Prostate gland (tissue), 2 donors: ENCODE measurements at regions not wholly inside any gene's neighbourhood (a gene's known extent, or its start where the extent isn't known, plus 50 kb on each side); places are given as distances from the start of the nearest gene placed in this dataset.

Source experiments
- DNase-seq: peaks from one replicate; pipeline ENCODE4 v3.0.0-alpha.2; 2019; ENCODE audit warnings: low spot score
- H3K27ac ChIP-seq, 2 donors: fragments of 200-600 bp; sonication (generic); 2 replicates each; pipeline ENCODE4 v1.5.1; 2017 to 2019
- H3K27me3 ChIP-seq: fragments of 200-600 bp; sonication (generic); replicated peaks from 2 replicates; pipeline ENCODE4 v1.5.1; 2019; ENCODE audit not compliant: insufficient read depth
- H3K36me3 ChIP-seq, 2 donors: fragments of 200-600 bp; sonication (generic); 1 replicate in 1 of 2; 2 replicates in 1 of 2; pipeline versions ENCODE4 v1.5.1 to v1.8.1; 2017 to 2019
- H3K4me1 ChIP-seq: fragments of 200-600 bp; sonication (generic); replicated peaks from 2 replicates; pipeline ENCODE4 v1.5.1; 2019
- H3K4me3 ChIP-seq, 2 donors: fragments of 200-600 bp; sonication (generic); 2 replicates each; pipeline ENCODE4 v1.5.1; 2017 to 2019
- H3K9me3 ChIP-seq: fragments of 200-600 bp; sonication (generic); 2 replicates; pipeline ENCODE4 v1.5.1; 2017
- POLR2A ChIP-seq: fragments of 450-650 bp; IDR thresholded peaks from one replicate; pipeline ENCODE4 v1.6.1; 2016; ENCODE audit warnings: antibody characterized with exemption, mild to moderate bottlenecking
- POLR2AphosphoS5 ChIP-seq: sonication (generic); formaldehyde crosslinking; IDR thresholded peaks from one replicate; pipeline ENCODE4 v1.6.1; 2017; ENCODE audit warnings: antibody characterized with exemption
- WGBS: methylation state at CpG from one replicate; pipeline ENCODE4 v1.1.5; 2018; 5-methylcytosine and 5-hydroxymethylcytosine counted together
- intact Hi-C: fragments of 100-400 bp; cut with DNase I; formaldehyde crosslinking; loops from one replicate; pipeline ENCODE4 v1.14.2; 2022
- TF ChIP-seq, protein P1 (sequence below), 4 experiments: fragments of 200-600 bp in 2 of 4; fragments of 450-650 bp in 2 of 4; sonication (generic) in 2 of 4; IDR thresholded peaks; 1 replicate in 3 of 4; 2 replicates in 1 of 4; pipeline ENCODE4 v1.5.1; 2016 to 2019; ENCODE audit warnings: antibody characterized with exemption in 4 of 4, mild to moderate bottlenecking in 2 of 4, moderate library complexity in 2 of 4

DNA sequence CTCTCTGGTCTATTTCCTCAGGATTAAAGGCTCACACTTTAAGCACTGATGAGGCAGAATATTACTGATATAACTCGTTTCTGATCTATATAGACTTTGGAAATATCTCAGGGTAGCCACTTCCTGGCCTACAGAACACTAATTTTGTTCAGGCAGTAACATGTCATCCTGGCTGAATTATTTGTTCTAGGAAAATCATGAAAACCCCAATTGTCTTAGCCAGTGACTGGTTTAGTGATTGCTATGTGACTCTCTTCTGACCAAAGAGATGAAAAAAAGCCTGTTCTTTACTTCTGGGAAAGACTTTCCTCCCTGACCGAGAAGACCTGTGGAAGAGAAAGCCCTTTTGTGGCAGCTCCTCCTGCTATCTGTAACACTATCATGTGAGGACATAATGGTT, 453.7 kb downstream of the SETD4 start:
- no peak for TF ChIP-seq POLR2AphosphoS5
- TF ChIP-seq, protein P1, sequence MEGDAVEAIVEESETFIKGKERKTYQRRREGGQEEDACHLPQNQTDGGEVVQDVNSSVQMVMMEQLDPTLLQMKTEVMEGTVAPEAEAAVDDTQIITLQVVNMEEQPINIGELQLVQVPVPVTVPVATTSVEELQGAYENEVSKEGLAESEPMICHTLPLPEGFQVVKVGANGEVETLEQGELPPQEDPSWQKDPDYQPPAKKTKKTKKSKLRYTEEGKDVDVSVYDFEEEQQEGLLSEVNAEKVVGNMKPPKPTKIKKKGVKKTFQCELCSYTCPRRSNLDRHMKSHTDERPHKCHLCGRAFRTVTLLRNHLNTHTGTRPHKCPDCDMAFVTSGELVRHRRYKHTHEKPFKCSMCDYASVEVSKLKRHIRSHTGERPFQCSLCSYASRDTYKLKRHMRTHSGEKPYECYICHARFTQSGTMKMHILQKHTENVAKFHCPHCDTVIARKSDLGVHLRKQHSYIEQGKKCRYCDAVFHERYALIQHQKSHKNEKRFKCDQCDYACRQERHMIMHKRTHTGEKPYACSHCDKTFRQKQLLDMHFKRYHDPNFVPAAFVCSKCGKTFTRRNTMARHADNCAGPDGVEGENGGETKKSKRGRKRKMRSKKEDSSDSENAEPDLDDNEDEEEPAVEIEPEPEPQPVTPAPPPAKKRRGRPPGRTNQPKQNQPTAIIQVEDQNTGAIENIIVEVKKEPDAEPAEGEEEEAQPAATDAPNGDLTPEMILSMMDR (IDR thresholded peaks at IDR 0.05): no peak
- TF ChIP-seq POLR2A: no peak
- intact Hi-C loops: no loop called here
- 48% methylated on average over 2 of the region's 2 CpGs for WGBS

DNA sequence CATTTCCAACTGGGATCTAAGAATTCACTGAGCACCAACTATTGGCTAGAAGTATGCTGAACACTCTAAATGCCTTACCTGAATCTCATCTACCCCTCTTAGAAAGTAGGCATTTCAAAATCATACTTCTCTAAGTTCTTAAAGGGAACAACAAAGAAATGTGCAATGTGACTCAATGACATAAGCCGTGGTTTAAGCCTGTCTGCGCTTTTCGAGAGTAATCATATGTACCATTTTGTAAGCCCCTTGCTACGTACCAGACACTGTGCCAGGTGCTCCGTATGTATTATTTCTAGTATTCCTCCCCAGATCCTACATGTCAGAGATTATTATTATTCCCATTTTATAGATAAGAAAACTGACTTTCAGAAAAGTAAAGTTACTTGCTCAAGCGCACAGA, 454.2 kb downstream of the SETD4 start:
- H3K27ac ChIP-seq: no peak overlapping the region
- no peaks in the 10 kb centered on the region for H3K27me3 ChIP-seq
- no peak overlapping the region for H3K4me3 ChIP-seq
- H3K9me3 ChIP-seq: no peaks in the 10 kb centered on the region
- intact Hi-C loops: no loop called here
- WGBS: 94% methylated on average over 6 of the region's 6 CpGs
- no peak for DNase-seq
- H3K4me1 ChIP-seq: no peaks in the 10 kb centered on the region
- no peak for TF ChIP-seq POLR2AphosphoS5
- no peak for TF ChIP-seq POLR2A
- TF ChIP-seq, protein P1 (IDR thresholded peaks at IDR 0.05): no peak
- no peaks in the 10 kb centered on the region for H3K36me3 ChIP-seq

More for the DNA sequence above, 453.7 kb downstream of the SETD4 start:
- Histone ChIP-seq H3K9me3 (no peaks in the 10 kb centered on the region), H3K4me1 (no peaks in the 10 kb centered on the region), H3K36me3 (no peaks in the 10 kb centered on the region), H3K27me3 (no peaks in the 10 kb centered on the region), H3K27ac (no peak overlapping the region), H3K4me3 (no peak overlapping the region)
- no peak for DNase-seq

DNA sequence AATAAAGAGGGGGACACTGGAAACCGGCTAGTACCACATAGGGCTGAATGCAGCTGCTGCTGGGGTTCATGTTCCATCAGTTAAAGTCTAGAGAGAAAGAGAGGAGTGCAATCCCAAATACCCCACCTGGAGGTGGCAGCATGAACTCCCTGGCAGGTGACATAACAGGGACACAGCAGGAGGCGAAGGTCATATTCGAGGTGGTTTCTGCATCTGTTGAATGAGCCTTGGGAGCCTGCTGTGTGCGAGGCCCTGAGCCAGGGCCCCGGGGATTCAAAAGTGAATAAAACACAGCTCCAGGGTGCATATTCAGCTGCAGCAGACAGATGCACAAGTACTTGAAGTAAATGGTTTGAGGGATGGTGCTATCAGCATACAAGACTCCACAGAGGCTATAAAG, 456.8 kb downstream of the SETD4 start:
- H3K36me3 ChIP-seq: no peaks in the 10 kb centered on the region
- H3K27me3 ChIP-seq: no peaks in the 10 kb centered on the region
- intact Hi-C loops: no loop called here
- no peak for DNase-seq
- no peak overlapping the region for H3K4me3 ChIP-seq
- no peaks in the 10 kb centered on the region for H3K4me1 ChIP-seq
- WGBS: 85% methylated on average over 5 of the region's 5 CpGs
- H3K9me3 ChIP-seq: no peaks in the 10 kb centered on the region
- no peak overlapping the region for H3K27ac ChIP-seq
- TF ChIP-seq POLR2A (no peak), POLR2AphosphoS5 (no peak)
- TF ChIP-seq, protein P1 (IDR thresholded peaks at IDR 0.05): no peak

DNA sequence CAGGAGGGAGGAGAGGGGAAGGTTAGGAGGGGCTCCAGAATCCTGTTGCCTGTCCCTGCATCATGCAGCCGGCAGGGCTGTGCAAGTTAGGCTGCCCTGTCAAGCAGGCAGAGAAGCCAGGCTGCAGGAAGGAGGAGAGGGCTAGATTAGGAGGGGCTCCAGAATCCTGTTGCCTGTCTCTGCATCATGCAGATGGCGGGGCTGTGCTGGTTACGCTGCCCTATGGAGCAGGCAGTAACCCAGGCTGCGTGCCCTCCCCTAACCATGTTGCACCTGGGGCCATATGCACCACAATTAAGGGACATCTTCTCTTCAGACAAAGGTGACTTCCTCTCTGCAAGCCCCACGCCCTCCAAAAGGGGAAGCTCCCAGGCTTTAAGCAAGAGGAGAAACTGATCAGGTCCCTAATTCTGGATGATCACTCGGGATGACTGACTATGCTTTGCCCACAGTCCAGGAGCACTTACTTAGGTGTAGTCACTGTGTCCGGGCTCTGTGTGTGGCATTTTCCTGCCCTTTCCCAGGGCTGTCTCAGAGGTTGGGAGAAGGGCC, 457.4 kb downstream of the SETD4 start:
- DNase-seq: no peak
- TF ChIP-seq, protein P1 (IDR thresholded peaks at IDR 0.05): no peak
- TF ChIP-seq POLR2AphosphoS5 (no peak), POLR2A (no peak)
- Histone ChIP-seq H3K27me3 (no peaks in the 10 kb centered on the region), H3K27ac (no peak overlapping the region), H3K4me3 (no peak overlapping the region), H3K9me3 (no peaks in the 10 kb centered on the region), H3K36me3 (no peaks in the 10 kb centered on the region), H3K4me1 (no peaks in the 10 kb centered on the region)
- intact Hi-C loops: no loop called here
- 74% methylated on average over 7 of the region's 7 CpGs for WGBS

DNA sequence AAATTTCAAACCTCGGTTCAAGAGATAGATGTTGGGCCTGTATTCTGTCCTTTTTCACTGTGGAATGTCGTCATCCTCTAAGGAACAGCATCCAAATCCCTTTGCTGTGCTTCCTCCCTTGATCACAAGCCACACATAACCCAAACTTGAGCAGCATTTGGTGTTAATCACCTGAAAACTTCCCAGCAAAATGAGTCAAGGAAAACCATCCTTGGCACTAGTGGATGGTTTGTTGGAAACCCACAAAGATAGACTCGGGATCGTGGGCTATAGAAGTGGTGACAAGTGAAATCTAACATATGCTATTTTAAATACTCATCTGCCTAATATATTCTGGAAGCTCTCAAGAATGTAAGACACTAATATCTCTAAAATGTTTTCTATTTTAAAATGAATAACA, 459.1 kb downstream of the SETD4 start:
- H3K27me3 ChIP-seq: no peaks in the 10 kb centered on the region
- no peak overlapping the region for H3K4me3 ChIP-seq
- 71% methylated on average over 4 of the region's 4 CpGs for WGBS
- no peaks in the 10 kb centered on the region for H3K4me1 ChIP-seq
- TF ChIP-seq, protein P1 (IDR thresholded peaks at IDR 0.05): no peak
- no peak for TF ChIP-seq POLR2A
- TF ChIP-seq POLR2AphosphoS5: no peak
- no peak for DNase-seq
- no peaks in the 10 kb centered on the region for H3K36me3 ChIP-seq
- H3K27ac ChIP-seq: no peak overlapping the region
- H3K9me3 ChIP-seq: no peaks in the 10 kb centered on the region
- intact Hi-C loops: no loop called here
